HG03045 (cell line): ENCODE measurements at regions not wholly inside any gene's neighbourhood (a gene's known extent, or its start where the extent isn't known, plus 50 kb on each side); places are given as distances from the start of the nearest gene placed in this dataset.
"Not testable (repeated sequence)": the region's sequence is repeated elsewhere in the genome, so short reads cannot be mapped to it uniquely, and the experiment has no call there.

Experiments used
- ATAC-seq: cut with Tn5 transposase; IDR thresholded peaks from one replicate; pipeline ENCODE4 v1.9.1; 2021; ENCODE audit warnings: mild to moderate bottlenecking, moderate library complexity; ENCODE audit not compliant: unreplicated experiment

DNA sequence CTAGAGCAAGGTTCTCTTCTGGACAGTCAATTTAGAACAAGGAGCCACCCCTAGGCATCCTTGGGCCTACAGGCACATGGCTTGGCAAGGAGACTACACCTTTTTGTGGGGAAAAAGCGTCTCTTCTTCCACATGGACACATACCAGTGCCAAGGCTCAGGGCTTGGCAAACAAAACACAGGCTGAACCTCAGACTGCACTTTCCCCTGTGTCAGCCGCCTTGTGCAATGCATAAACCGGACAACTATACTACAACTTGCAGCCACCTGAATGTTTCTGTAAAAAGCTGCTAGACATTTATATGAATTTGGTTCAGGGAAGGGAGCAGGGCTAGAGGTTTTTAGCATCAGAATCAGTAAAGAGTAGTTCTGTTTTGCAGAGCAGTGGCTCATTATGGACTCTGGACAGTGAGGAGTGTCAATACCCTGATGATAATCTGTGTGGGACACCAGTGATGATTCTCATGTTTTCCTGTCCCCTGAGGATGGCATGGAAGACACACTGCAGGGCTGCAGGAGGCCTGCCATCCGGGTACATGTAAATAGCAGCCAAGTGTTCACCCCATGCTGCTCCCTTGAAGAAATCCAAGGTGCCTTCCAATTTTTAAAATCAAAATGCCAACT is 118.9 kb downstream of the GATA3 start:
- no peak for ATAC-seq

DNA sequence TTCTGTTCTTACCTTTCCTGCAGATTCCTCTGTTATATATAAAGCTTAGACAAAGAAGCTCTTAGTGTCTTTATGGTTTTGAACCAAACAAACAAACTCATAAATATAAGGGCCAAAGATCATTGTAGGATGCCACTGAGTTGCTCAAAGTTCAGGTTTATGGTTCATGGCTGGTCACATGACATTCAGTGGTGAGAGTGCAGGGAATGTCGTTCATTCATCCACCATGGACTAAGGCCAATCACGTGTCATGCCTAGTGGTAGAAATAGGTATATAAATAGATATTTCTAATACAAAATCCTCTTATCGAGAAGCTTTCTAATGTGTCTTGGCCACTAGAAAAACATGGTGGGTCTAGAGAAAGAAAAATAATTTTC is 119.4 kb downstream of the GATA3 start:
- ATAC-seq: no peak

GRCh38 chr10:8174762-8175161 is 120.3 kb downstream of the GATA3 start:
- ATAC-seq: no peak

- ATAC-seq: not testable (repeated sequence)
Observed at GRCh38 chr10:8177526-8177925, 123.0 kb downstream of the GATA3 start.

GRCh38 chr10:8179773-8180172 is 125.3 kb downstream of the GATA3 start:
- not testable (repeated sequence) for ATAC-seq

- no peak for ATAC-seq
Observed at GRCh38 chr10:8180360-8181109, 126.0 kb downstream of the GATA3 start.

GRCh38 chr10:8181496-8182157 is 127.1 kb downstream of the GATA3 start:
- ATAC-seq: no peak

GRCh38 chr10:8182806-8183205 is 128.3 kb downstream of the GATA3 start:
- no peak for ATAC-seq

DNA sequence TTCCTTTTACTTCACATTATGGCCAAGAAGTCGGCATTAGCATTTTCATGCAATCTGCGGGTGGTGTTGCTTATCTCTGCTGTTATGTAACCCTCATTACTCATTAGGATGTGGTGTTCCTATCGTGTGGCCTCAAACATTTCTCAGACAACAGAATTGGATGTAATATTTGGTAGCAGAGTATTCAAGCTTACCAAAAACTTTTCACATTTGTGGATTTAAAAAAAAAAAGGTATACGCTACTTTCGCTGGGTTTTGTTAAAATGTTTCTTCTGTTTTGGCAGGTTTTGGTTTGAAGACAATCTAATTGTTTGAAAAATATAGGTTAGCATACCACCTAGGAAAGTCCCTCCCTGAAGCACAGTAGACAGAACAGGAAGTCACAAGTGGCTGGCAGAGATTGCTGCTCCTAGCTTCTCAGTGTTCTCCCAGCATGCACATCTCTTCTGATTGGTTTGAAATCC is 128.8 kb downstream of the GATA3 start:
- no peak for ATAC-seq

DNA sequence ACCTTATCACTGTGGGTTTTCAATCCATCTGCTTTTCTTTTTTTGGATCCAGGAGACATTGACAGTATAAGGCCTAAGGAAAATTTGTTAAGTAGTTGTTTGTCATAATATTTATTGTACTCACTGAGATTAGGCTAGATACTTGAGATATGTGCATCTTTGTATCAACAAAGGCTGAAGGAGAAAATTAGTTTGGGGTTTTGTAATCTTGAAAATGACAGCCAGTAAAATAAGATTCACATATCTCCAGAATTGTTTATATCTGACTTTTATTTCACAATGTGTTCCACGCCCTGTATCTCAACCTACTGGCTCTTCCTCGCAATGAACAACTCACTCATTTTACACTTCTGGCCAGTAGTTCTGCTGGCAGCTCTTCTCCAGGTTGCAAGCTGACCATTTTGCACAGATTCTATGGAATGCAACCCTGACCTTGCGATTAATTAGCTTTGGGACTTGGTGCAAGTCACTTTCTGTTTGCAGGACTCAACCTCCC is 132.7 kb downstream of the GATA3 start:
- no peak for ATAC-seq

DNA sequence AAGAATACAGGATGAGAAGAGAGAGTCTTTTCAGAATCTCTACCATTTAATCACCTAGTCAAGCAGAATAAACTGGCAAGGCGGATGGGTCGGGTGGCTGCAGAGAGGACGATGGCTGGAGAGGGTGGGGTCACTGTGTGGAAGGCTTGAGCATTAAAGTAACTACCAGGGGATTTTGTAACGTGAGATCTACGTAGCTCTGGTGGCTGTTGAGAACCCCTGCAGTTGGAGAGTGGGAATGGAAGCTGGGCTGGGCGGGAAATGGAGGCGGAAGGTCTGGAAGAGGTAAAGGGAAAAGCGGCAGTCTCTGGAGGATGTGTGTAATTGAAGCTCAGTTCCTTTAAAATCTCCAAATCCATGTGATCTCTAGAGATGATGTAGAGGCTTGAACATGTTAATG is 135.0 kb downstream of the GATA3 start:
- ATAC-seq: no peak

DNA sequence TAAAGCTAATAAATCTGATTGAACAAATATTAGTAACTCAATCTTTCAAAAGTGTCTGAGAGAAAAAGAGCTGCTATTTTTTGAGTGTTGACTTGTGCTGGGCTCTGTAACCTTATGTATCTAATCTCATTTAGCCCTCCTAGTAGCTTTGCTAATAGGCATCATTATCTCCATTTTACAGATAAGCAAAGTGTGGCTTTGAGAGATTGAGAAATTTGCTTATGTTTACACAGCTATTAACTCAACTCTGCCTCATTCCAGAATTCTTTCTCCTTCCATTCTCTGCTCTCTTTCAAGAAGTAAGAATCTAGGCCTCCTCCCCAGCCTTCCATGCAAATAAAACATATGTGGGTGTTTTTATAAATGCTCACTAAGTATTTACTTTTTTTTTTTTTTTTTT is 137.8 kb downstream of the GATA3 start:
- no peak for ATAC-seq

GRCh38 chr10:8193546-8193945 is 139.1 kb downstream of the GATA3 start:
- ATAC-seq: no peak

DNA sequence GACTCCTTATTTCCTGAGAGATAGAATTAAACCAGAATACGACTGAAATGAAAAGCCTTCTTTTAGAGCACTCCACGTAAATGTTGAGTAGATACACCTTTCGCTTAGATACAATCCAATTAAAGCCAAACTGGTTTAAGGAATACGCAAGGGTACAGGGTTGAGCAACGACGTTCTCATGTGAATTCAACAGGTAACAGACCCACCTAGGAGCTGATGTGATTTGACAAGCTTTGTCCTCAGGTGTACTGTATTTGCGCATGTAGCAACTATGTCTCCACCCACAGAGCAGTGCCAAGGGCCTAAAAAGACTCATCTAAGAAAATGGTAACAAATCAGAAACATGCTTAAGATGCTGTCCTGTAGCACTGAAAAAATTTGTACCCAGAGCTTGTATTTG is 139.6 kb downstream of the GATA3 start:
- no peak for ATAC-seq

DNA sequence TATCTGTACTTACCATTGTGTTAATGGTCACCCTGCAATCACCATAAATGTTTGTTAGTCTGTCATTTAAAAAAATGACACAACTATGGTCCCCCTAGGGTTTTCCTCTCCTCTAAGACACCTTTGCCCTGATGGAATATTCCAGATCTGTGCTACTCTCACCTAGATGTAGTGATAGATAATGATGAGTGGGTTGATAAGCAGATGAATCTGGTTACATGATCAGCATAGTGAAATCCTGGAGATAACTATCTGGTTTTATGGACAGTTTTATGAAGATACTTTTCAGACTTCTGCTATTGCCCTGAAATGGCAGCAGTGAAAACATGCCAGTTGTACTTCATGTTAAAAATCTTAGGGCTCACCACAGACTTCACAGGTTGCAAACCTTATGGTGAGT is 152.4 kb downstream of the GATA3 start:
- ATAC-seq: no peak

DNA sequence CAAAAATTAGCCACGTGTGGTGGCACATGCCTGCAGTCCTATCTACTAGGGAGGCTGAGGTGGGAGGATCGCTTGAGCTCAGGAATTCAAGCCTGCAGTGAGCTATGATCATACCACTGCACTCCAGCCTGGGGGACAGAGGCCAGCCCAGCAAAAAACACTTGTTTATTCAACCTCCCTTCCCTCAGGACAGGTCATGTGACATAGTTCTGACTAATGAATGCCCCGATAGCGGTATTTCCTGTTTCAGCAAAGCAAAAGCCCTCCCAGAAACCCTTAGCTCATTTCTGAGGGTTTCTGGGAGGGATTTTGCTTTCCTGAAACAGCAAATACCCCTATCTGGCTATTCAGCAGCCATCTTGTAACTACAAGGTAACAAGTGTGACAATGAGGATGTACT is 157.1 kb downstream of the GATA3 start:
- ATAC-seq: no peak

DNA sequence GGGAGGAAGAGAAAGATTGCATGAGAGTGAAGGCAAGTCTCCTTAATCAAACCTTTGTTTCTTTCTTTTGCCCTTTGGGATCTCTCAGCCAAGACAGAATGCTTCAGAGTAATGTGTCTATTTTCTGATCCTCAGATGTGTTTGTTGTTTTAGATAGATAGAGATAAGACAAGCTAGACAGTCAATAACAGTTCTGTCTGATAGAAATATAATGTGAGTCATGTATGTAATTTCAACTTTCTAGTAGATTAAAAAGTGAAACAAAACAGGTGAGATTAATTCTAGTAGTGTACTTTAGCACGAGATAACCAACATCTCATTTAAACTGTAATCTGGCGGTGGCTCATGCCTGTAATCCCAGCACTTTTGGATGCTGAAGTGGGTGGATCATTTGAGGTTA is 159.2 kb downstream of the GATA3 start:
- ATAC-seq: no peak

DNA sequence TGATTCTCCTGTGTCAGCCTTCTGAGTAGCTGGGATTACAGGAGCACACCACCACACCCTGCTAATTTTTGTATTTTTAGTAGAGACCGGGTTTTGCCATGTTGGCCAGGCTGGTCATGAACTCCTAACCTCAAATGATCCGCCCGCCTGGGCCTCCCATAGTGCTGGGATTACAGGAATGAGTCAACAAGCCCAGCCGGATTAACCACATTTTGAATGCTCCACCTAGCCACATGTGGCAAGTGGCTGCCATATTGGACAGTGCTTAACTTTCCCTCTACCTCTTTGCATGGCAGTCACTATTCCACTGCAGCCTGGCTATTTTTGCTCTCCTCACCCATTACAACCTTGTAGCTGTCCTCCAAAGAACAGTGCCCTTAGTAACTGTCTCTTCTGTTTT is 160.1 kb downstream of the GATA3 start:
- ATAC-seq: no peak

- ATAC-seq: no peak
Observed at GRCh38 chr10:8216893-8217292, 162.4 kb downstream of the GATA3 start.

GRCh38 chr10:8221451-8221850 is 167.0 kb downstream of the GATA3 start:
- no peak for ATAC-seq

DNA sequence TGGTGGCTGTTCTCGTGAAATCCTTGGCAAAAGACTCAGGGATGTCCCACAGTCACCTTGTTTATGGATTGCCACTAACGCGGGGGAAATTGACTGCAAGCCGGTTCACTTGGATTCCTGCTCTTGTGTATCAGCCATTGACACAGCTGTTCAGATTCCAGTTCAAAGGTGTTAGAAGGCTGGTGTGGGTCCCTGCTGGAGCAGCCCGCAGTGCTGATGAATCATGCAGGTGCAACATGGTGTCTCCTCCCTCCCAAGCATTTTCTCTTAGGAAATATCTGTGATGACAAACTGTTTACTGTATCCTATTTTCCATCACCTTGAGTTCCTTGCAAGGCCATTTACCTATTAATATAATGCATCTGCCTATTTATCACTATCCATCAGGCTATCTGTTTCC is 170.1 kb downstream of the GATA3 start:
- ATAC-seq: no peak

DNA sequence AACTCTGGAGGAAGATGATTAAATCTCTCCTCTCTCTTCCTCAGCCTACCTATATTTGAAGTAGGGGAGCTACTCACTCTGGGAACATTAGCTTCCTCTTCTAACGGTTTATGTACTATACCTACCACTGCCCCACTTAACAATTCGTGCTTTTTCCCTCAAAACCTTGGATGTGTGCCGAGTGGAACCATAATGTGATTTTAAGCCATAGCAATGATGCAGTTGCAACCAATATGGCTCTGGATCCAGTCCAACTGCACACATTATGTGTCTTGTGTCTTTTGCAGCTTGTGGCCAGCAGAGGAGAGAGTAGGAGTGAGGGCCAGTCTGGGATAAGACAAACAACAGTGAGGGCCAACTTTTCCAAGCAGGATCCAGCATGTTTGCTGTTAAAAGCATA is 170.7 kb downstream of the GATA3 start:
- no peak for ATAC-seq
